KMS-11 (cell line): ENCODE measurements at regions not wholly inside any gene's neighbourhood (a gene's known extent, or its start where the extent isn't known, plus 50 kb on each side); places are given as distances from the start of the nearest gene placed in this dataset.

Source experiments
- H2AFZ ChIP-seq: fragments of 200-600 bp; sonication (generic); 2 replicates; pipeline ENCODE4 v1.6.1; 2016; ENCODE audit warnings: antibody characterized with exemption, mixed run types, low read depth
- H3K27ac ChIP-seq: fragments of 200-600 bp; sonication (generic); 2 replicates; pipeline ENCODE4 v1.6.1; 2016; ENCODE audit warnings: mild to moderate bottlenecking, mixed run types
- H3K27me3 ChIP-seq: fragments of 200-600 bp; sonication (generic); 2 replicates; pipeline ENCODE4 v1.6.1; 2017; ENCODE audit warnings: mild to moderate bottlenecking, low read depth, mixed run types, moderate library complexity; ENCODE audit not compliant: insufficient read depth
- H3K36me3 ChIP-seq: fragments of 200-600 bp; sonication (generic); 2 replicates; pipeline ENCODE4 v1.6.1; 2017; ENCODE audit warnings: mild to moderate bottlenecking, mixed run types; ENCODE audit not compliant: insufficient read depth
- H3K4me1 ChIP-seq: fragments of 200-600 bp; sonication (generic); 2 replicates; pipeline ENCODE4 v1.6.1; 2016; ENCODE audit warnings: mild to moderate bottlenecking, low read depth, mixed run types; ENCODE audit not compliant: poor library complexity, severe bottlenecking
- H3K4me2 ChIP-seq: fragments of 200-600 bp; sonication (generic); 2 replicates; pipeline ENCODE4 v1.7.0; 2016; ENCODE audit warnings: mild to moderate bottlenecking, mixed run types
- H3K4me3 ChIP-seq: fragments of 200-600 bp; sonication (generic); IDR thresholded peaks from 2 replicates; pipeline ENCODE4 v1.6.1; 2017; ENCODE audit warnings: low read depth, low read length, mixed read lengths; ENCODE audit not compliant: insufficient read depth
- H3K79me2 ChIP-seq: fragments of 200-600 bp; sonication (generic); 2 replicates; pipeline ENCODE4 v1.6.1; 2016; ENCODE audit warnings: low read depth, mixed run types; ENCODE audit not compliant: insufficient read depth
- H3K9ac ChIP-seq: fragments of 200-600 bp; sonication (generic); 2 replicates; pipeline ENCODE4 v1.6.1; 2016; ENCODE audit warnings: mild to moderate bottlenecking, mixed run types
- H4K20me1 ChIP-seq: fragments of 200-600 bp; sonication (generic); 2 replicates; pipeline ENCODE4 v1.6.1; 2016; ENCODE audit warnings: mild to moderate bottlenecking, mixed run types; ENCODE audit not compliant: insufficient read depth
- TF ChIP-seq, protein P1 (sequence below): fragments of 200-600 bp; sonication (generic); conservative IDR thresholded peaks from 2 replicates; pipeline ENCODE4 v1.6.1; 2017; ENCODE audit warnings: low read depth, mild to moderate bottlenecking, antibody characterized with exemption, low read length, moderate library complexity, mixed read lengths

DNA sequence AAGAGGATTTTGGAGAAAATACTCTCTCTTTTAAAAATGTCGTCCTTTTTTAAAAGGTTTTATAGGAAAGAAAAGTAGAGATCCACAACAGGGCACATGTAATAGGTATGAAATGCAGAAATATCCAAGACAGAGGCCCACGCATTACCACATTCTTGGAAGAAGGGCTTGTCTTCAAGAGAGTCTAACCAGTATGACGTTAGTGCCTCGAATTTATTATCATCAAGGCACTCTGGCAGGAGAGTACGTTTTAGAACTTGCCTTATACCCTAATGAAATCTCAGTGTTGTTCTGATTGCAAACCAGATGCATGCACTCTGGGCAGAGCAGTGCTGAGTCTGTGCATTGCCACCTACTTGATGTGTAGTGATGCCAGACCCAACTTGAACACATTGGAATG lies 342.6 kb upstream of the NFE2L3 start:
- no peak overlapping the region for H3K4me3 ChIP-seq
- no peaks in the 10 kb centered on the region for H3K4me1 ChIP-seq
- no peaks in the 10 kb centered on the region for H4K20me1 ChIP-seq
- TF ChIP-seq, protein P1, sequence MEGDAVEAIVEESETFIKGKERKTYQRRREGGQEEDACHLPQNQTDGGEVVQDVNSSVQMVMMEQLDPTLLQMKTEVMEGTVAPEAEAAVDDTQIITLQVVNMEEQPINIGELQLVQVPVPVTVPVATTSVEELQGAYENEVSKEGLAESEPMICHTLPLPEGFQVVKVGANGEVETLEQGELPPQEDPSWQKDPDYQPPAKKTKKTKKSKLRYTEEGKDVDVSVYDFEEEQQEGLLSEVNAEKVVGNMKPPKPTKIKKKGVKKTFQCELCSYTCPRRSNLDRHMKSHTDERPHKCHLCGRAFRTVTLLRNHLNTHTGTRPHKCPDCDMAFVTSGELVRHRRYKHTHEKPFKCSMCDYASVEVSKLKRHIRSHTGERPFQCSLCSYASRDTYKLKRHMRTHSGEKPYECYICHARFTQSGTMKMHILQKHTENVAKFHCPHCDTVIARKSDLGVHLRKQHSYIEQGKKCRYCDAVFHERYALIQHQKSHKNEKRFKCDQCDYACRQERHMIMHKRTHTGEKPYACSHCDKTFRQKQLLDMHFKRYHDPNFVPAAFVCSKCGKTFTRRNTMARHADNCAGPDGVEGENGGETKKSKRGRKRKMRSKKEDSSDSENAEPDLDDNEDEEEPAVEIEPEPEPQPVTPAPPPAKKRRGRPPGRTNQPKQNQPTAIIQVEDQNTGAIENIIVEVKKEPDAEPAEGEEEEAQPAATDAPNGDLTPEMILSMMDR: no peak
- H3K4me2 ChIP-seq: no peak overlapping the region
- H3K36me3 ChIP-seq: no peaks in the 10 kb centered on the region
- H3K9ac ChIP-seq: no peak overlapping the region
- no peaks in the 10 kb centered on the region for H3K79me2 ChIP-seq
- H3K27ac ChIP-seq: no peak overlapping the region
- H3K27me3 ChIP-seq: no peaks in the 10 kb centered on the region
- no peak overlapping the region for H2AFZ ChIP-seq

DNA sequence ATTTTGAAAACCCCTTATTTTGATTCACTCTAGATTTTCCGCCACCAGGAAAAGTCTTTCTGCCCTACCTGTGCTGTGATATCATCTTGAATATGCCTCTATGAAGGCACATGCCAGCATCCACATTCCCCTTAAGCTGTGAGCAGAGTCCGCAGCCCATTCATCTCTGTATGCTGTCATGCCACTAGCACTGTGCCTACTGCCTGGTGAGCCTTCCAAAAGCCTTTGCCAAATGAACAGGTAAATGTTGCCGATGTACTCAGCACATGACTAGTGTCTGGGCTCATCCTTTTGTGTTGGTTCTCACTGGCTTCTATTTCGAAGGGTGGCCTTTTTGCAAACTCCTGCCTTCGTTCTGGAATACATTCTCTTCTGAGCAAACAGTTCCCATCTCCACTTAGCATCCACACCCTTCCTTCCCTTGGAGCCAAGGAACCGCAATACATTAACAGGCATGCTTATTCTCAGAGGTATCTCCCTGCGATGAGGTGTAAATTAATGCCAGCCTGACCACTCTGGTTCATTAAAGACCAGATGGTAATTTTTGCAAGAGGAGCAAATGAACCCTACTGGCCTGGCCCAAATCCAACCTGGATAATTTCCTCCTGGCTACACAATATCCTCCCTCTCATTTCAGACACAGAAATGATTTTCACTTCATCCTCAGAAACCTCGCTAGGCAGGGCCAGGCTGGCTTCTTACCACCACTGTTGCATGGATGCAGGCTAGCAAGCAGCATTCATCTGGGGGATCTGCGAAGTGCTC lies 339.7 kb upstream of the NFE2L3 start:
- H4K20me1 ChIP-seq: no peaks in the 10 kb centered on the region
- H3K4me2 ChIP-seq: no peak overlapping the region
- TF ChIP-seq, protein P1: no peak
- no peak overlapping the region for H2AFZ ChIP-seq
- H3K9ac ChIP-seq: no peak overlapping the region
- H3K27ac ChIP-seq: no peak overlapping the region
- H3K4me1 ChIP-seq: no peaks in the 10 kb centered on the region
- no peaks in the 10 kb centered on the region for H3K36me3 ChIP-seq
- no peaks in the 10 kb centered on the region for H3K27me3 ChIP-seq
- H3K79me2 ChIP-seq: no peaks in the 10 kb centered on the region
- no peak overlapping the region for H3K4me3 ChIP-seq

DNA sequence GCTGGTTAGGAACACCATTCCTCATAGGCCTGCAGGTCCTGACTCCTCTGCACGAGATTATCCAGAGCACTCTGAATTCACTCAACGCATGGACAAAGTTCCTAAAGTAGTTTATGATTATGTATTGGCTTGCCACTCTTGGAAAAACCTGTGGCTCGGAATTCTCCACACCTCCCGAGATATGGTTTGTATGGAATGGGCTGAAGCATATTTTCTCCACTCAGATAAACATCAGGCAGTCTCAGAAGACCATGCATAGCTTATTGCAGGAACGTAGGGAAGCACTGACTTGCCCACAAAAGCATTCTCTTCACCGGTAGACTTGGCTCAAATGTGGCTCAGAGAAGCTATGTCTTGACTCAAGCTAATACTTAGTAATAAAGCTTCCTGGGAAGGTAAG lies 338.6 kb upstream of the NFE2L3 start:
- Histone ChIP-seq H3K27me3 (no peaks in the 10 kb centered on the region), H4K20me1 (no peaks in the 10 kb centered on the region), H3K27ac (no peak overlapping the region), H3K9ac (no peak overlapping the region), H3K4me2 (no peak overlapping the region), H3K4me3 (no peak overlapping the region), H2AFZ (no peak overlapping the region), H3K36me3 (no peaks in the 10 kb centered on the region), H3K4me1 (no peaks in the 10 kb centered on the region), H3K79me2 (no peaks in the 10 kb centered on the region)
- TF ChIP-seq, protein P1: no peak

DNA sequence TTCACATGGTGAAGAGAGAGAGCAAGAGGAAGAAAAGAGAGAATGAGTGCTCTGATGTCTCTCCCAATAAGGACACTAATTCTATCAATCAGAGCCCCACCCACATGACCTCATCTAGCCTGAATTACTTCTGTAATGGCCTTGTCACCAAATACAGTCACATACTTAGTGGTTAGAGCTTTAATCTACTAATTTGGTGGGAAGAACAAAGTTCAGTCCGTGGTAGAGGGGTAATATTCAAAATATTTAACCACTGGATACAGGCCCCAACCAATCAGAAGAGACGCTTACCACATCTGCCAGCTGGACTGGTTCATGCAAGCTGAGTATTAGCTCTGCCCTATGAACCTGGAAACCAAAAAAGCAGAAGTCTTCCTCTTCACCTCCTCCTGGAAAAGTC lies 336.3 kb upstream of the NFE2L3 start:
- TF ChIP-seq, protein P1: no peak
- Histone ChIP-seq H3K27ac (no peak overlapping the region), H3K4me2 (no peak overlapping the region), H3K27me3 (no peaks in the 10 kb centered on the region), H3K4me3 (no peak overlapping the region), H3K9ac (no peak overlapping the region), H3K79me2 (no peaks in the 10 kb centered on the region), H3K4me1 (no peaks in the 10 kb centered on the region), H2AFZ (no peak overlapping the region), H3K36me3 (no peaks in the 10 kb centered on the region), H4K20me1 (no peaks in the 10 kb centered on the region)
